SKM-1 treated with dmso at 0.1 percent for 144 hours (cell line): ENCODE measurements at regions not wholly inside any gene's neighbourhood (a gene's known extent, or its start where the extent isn't known, plus 50 kb on each side); places are given as distances from the start of the nearest gene placed in this dataset.
"Not testable (repeated sequence)": the region's sequence is repeated elsewhere in the genome, so short reads cannot be mapped to it uniquely, and the experiment has no call there.

Experiments used
- DNase-seq: peaks from one replicate; lab custom pipeline; 2025; ENCODE audit not compliant: unreplicated experiment; lab: John Stamatoyannopoulos, UW

DNA sequence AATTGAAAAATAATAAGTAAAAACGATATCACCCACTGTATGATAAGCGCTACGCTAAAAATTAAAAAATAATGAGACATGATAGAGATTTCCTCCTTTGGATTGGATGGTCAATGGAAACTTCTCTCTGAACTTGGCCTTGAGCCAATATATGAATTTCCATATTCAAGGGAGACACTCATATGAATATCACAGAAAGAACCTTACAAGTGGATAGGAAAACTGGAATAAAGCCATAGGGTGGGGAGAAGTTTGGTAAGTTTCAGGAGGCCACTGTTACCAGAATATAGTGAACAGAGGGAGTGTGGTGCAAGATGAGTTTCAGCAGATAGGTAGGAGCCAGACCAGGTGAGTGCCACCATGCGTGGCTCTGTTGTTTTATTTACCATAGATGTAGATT lies 147.2 kb downstream of the SEM1 start:
- DNase-seq, result no peak

DNA sequence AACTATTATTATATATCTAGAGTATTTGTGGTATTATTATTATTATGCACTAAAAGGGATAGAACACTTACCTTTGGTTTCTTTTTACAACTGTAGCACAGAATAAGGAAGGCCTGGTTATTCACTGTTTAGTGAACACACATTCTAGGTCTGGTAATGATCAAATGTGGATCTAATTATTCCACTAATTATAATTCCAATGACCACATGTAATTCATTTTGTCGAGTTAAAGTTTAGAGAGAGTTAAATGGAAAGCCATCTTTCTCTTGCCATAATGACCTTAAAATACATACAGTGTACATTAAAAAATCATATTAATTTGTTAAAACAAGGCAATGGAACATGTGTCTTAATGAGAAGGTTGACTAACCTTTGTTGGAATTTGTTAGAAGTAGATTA lies 147.8 kb downstream of the SEM1 start:
- DNase-seq, result no peak

DNA sequence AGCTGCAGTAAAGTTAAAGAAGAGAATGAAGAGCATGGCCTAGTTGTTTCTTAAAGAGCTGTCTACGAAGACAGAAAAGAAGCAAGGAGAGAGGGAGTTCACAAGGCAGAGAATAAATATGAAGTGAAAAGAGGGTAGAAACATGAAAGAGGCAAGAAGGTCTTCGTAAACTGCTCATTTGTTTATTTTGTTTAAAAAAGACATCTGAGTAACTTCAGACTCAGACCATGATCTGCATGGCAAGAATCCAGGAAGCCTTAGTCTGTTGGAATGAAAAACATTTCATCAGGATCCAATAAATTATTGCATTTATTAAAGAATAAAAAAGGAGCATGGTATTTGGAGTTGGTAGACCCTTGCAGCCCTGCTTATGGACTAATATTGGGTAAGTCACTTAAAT lies 151.1 kb downstream of the SEM1 start:
- no peak for DNase-seq

DNA sequence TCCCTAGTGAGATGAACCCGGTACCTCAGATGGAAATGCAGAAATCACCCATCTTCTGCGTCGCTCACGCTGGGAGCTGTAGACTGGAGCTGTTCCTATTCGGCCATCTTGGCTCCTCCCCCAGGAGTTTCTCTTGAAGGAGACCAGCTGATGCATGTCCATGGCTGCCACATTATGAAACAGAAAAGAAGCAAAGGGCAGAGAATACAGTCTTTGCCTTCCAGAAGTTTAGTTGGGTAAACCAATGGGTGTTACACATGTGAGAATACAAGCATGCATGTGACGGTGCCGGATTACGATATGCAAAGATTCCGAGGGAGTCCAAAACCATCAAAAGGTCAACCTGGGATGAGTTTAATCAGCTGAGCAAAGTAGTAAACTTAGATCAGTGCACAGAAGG lies 151.6 kb downstream of the SEM1 start:
- no peak for DNase-seq

DNA sequence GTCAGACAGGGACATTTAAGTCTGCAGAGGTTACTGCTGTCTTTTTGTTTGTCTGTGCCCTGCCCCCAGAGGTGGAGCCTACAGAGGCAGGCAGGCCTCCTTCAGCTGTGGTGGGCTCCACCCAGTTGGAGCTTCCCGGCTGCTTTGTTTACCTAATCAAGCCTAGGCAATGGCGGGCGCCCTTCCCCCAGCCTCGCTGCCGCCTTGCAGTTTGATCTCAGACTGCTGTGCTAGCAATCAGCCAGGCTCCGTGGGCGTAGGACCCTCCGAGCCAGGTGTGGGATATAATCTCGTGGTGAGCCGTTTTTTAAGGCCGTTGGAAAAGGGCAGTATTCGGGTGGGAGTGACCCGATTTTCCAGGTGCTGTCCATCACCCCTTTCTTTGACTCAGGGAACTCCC lies 152.0 kb downstream of the SEM1 start:
- DNase-seq, result not testable (repeated sequence)

DNA sequence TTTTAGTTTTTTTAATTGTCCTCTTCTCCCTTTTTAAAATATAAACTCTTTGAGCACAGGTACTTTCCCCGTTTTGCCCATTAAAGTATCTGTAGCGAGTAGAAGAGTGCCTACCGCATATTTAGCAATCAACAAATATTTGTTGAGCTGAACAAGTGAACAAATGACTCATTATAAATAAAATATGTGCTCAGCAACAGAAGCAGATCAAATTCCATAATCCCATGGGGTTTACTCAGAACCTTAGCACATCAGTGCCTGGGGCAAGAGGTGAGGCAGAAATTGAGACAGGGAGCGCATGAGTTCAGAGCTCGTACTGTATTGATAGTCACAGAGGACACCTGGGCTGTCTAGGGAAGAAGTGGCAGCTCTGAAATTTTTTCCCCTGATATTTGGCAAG lies 161.0 kb downstream of the SEM1 start:
- no peak for DNase-seq

DNA sequence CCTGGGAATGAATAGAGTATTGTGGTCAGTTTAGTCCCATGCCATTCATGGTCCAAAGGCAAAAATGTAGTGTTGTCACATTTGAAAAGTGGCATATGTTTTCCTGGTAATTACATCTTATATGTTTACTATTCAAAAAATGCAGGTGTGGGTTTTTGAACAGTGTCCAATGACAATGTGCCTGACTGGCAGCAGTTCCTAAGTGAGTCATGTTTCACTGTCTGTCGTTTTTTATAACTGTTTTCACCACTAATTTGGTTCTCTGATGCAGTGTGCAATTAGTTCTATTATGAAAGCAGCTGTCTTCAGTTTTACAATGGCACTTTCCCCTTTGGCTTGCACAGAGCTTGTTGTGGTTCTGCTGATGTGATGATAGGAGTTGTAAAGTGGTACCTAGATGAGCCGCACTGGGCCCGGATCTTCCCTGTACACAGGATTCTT lies 162.3 kb downstream of the SEM1 start:
- DNase-seq, result no peak

DNA sequence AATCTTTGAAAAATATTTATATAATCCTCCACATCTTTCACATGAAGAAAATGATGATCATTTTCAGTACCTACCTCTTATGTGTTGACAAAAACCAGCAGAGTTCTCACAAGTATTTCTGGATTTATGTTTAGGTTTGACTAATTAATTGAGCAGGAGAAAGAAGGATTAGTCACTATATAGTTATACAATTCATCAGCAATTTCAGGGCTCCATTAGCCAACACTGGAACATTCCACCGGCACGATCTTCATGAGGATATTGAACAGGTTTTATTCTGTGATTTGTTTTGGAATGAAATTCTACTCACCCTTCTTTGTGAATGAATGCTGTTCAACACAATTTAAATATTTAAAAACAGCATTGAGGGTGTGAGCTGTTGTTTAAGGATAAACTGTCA lies 163.2 kb downstream of the SEM1 start:
- no peak for DNase-seq

DNA sequence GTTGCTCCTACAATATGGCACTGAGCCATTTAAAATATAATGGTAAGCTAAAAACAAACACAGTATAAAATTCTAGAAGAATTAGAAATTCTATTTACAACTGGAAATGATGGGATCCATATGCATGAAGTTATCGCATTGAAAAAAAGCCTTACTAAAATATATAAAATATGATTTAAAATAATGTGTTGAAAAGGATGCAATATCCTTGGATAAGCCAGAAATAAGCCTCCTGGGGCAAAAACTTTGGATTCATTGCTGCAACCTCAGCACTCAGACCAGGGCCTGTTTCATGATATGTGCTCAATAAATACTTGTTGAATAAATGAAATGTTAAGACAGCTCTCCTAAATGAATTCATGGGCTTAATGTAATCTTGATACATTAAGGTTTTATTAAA lies 170.2 kb downstream of the SEM1 start:
- no peak for DNase-seq

DNA sequence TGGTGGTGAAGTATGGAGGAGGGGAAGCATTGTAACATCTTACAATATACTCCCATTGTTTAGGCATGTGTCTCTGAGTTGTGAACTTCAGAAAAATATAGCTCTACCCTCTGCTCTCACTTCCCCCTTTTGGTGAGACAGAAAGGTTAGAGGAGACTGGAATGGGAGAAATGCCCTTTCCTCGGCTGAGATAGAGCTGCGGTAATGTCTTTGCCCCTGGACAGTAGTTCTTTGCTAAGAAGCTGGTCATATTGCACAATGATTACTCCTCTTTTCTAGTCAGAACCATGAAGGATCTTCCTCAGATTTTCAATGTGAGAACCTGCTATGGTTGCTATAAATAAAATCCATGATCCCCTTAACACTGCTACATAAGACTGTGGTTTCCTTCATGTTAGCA lies 171.0 kb downstream of the SEM1 start:
- peak; percentile 90 for DNase-seq

DNA sequence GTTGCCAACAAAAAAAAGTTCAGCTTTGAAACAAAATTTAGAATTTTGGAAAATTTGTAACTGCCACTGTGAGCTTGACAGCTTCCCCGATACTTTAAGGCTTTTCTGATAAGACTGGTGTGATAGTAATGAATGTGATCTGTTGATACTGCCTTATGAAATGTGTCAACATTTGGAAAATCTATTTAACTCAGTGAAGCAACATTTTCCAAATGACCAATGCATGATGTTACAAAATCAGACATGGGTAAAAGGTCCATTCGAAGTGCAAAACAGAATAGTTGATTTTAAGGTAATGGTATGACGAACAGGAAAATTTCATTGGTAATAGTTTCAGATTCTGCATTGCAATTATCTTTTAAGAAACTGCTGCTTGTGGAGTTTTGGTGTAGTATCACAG lies 175.4 kb downstream of the SEM1 start:
- DNase-seq, result no peak

DNA sequence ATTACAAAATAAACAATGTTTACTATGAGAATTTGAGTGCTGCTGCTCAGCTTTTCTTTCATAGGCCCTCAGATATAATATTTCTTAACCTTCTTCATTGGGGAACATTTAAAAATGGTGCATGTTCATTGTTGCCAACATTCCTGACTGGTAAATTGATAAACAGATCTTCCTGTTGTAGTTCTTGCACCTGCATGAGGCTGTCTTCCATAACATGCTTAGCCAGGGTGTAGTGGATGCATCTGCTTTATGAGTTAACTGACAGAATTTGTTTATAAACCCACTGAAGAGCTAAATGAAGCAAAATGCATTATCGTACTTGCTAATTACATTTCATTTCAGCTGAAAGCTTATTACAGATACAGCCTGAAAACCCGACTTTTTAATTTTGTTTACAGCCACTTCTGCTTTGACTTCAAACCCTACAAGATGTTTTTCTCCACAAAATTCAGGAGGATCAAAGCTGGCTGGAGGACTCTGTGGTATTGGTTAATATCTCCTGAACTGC lies 177.2 kb downstream of the SEM1 start:
- no peak for DNase-seq

DNA sequence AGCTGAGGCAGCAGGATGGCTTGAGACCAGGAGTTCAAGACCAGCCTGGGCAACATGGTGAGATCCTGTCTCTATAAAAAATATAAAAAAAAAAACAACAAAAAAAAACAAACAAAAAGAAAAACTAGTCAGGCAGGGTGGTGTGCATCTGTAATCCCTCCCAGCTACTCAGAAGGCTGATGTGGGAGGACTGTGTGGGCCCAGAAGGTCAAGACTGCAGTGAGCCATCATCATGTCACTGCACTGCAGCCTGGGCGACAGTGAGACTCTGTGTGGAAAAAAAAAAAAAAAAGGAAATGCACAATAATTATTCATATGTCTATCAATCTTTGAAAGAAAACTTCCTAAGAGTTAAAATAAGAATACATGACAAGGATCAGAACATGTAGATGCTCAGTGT lies 178.3 kb downstream of the SEM1 start:
- no peak for DNase-seq

DNA sequence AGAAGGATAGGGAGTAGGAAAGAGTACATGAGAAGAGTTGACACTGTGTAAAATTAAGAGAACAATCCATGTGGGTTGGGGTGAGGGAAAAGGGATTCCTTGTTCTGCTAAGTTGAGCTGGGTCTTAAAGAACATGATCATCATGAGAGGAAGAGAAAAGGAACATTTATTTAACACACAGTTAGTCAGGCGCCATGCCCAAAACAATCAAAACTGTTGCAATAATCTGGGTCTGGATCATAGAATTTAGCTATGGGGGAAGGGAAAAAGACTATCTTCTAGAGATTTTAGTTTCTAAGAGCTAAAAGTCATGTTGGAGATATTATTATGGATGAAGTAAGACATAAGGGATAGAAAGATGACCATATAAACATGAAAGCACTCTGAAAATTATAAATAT lies 178.9 kb downstream of the SEM1 start:
- DNase-seq, result no peak

DNA sequence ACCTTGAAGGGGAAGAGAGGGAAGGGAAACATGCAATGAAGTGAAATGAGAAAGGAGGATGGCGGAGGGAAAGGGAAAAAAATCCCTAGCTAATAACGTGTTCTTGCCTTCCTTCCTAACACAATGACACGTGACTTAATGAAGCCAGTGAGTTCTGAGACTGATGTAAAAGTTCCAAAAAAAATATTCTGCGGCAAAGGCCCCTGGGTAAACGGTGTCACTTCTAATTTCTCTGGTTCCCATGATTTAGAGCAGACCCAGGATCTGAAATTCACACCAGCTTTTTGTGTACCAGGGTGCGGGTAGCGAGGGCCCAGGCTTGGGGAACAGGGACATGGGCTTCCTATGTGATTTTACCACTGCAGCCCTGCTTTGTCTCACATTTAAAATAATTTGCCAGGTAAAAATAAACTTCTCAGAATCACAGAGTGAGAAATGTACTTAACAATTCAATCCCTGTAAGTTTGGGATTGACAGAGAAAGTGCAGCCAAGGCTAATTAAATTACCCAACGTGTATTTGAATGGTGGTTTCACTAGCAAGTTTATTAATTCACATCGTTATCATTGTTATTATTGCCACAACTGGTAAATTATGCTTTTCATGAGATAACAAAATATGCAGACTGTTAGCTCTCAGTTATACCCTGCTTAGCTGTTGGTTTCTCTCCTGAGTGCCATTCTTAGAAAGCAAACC lies 182.4 kb downstream of the SEM1 start:
- no peak for DNase-seq

DNA sequence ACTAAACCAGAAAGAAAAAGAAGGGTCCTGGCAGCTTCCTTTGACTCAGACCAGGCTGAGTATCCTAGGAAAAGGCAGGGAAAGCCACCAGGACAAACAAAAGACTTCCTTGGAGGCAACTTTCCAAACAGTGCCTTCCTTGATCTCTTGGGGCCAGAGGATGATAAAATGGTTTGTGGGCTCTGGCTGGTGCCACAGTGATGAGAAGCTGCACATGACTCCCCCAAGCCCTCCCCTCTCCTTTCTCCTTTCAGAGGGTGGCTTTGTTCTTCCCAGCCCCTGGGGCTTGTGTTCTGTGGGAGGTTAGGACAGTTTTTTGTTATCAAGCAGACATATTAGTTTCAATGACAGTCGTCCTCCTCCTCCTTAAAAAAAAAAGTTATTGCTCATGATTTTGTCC lies 183.2 kb downstream of the SEM1 start:
- DNase-seq, result no peak

DNA sequence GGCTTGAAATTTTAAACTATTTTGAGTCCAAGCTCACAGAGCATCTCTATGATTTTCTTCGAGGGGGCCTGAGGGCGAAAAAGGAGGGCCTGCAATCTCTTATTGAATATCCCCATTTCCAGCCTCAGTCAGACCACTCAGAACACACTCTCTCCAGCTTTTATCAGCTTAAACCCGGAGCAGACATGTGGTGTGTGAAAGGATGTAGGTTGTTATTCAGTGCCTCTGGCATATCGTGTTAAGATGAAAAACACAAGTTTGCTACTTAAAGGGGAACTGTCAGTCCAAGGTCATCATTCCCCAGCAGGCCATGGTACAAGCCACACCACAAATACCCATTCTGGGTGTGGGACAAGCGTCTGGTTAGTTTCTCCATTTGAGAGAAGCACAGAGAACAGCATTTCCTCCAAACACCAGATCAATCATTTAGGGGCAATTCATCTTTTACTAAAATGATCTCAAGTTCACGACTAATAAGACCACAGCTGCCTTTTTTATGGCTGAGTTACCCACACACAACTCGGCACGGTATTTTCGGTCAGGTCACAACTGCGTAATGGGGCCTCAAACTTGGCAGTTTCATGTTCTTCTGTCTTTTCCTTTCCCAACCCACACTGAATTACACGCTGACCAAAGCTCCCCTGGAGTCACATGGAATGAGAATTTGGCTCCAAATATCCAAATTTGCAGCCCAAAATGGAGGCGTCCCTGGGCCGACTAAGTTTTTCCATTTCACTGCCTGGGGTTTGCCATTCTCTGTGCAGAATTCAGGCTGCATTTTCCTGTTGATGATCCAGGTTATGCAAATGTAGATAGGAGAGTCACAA lies 188.4 kb downstream of the SEM1 start:
- DNase-seq, result no peak

DNA sequence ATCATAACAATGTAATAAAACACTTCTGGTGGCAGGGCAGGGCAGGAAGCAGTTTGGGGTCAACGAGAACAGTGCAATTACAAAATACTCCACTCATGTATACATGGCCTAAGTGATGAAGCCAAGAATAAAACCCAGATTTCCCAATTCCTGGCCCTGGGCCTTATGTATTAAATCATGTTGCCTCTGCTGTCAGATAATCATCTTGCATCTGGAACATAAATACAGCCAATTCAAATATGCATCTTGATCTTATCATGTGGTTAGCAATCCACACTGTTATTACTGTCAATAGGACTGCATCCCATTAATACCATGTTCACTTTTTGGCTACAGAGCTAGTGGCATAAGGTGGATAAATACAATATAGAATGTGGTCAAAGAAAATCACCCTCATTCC lies 186.5 kb upstream of the SLC25A13 start:
- DNase-seq, result no peak

DNA sequence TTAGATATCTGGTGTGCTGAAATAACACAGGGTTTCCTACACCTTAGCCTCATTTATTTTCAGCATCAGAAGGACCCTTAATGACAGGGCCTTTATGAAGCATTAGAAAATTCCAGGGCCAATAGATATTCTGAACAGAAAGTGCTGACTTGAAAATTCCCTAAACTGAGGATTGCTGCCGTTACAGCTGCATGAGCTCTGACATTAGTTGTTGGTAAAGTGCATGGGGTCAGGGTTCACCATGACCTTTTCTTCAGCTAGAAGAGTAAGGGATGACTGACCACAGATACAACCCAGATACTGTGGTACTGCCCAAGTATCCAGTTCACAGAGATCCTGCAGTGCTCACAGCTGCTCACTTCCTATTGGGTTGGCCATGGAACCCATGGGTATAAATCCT lies 181.7 kb upstream of the SLC25A13 start:
- no peak for DNase-seq

DNA sequence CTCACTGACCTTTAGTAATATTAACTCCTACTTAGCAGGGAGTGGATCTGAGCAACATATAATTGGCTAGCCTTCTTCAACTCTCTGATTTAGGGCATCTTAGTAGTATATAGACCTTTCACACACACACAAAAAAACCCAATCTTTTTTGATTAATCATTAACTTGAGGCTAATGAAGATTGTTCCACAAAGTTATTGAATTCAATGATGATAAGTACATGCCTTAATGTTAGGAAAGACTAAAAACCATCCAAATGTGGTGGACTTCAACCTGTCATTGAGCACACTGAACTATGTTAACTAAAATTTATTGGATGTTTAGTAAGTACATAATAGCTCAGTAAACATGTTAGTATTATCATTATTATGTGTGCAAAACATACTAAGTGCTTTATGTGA lies 179.4 kb upstream of the SLC25A13 start:
- no peak for DNase-seq

DNA sequence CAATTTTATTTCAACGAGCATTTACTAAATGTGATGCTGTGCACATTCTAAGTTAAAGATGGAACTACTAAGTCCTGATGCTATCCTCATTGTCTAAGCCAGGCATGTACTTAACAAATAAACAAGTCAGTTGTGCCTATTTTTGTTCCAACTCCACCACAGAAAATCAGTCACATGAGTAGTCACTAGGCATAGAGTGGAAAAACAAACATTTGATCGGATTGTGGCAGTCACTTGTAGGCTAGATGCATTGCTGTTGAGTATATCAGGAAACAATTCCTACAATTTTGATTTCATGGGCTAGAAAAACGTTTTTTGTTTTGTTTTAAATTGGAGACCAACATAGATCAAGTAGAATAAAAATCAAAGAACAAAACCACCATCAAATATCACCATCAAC lies 177.6 kb upstream of the SLC25A13 start:
- no peak for DNase-seq

DNA sequence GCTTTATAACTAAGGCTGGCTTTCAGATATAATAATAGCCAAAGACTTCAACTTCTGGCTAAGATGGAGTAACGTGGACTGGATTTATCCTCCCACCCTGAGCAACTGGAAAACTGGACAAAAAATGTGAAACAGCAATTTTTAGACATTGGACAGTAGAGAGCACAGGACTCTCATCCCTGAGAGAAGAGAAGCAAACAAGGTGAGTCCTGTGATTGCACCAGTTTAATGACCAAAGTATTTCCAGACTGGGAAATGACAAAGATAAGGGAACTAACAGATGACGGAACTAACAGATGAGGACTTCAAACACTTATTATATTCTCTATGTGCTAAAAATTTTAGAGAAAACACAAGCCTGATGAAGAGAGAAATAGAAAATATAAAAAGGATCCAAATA lies 175.7 kb upstream of the SLC25A13 start:
- DNase-seq, result no peak
